Right lung (tissue), 2 donors: ENCODE measurements at regions not wholly inside any gene's neighbourhood (a gene's known extent, or its start where the extent isn't known, plus 50 kb on each side); places are given as distances from the start of the nearest gene placed in this dataset.

ENCODE experiments used
- DNase-seq, 2 donors: peaks; one replicate each; pipeline ENCODE4 v3.0.0-alpha.2; 2013

- no peak for DNase-seq
Observed at GRCh38 chrX:40182615-40183014, 84.9 kb upstream of the BCOR start.

- no peak for DNase-seq
Observed at GRCh38 chrX:40182095-40182494, 84.3 kb upstream of the BCOR start.

DNA sequence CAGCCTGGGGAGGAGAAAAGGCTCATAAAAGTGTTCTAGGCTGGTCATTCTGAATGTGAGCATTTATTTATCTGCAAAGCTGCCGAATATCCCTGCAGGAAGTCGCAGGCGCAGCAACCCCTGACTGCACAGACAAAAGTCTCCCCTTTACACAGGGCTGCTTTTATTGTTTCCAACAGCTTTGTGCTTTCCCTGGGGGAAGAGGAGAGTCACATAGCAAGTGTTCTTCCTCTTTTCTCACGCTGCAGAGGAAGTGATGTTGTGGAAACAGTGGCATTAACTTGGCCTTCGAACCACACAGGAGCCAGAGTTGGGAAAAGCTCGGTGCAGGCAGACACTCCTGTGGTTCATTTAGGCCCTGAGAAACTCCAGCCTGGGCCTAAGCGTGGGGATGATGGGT lies 81.5 kb upstream of the BCOR start:
- no peak for DNase-seq

GRCh38 chrX:40177942-40178715 lies 80.4 kb upstream of the BCOR start:
- no peak for DNase-seq

DNA sequence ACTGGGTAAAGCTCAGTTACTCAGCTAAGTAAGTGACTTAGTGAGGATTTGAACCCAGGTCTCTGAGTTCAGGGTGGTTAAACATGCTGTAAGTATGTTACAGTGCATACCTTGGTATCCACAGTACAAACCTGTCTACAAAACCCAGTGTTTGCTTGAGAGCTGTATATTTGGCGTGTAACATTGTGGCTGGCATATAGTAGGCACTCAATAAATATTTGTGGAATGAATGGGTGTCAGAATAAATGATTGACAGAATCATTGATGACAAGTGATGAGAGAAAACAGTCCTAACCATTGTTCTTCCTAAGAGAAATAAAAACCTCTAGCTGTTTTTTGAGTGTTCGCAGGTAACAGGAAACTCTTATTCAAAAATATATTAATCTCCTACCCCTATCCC lies 79.7 kb upstream of the BCOR start:
- no peak for DNase-seq

GRCh38 chrX:40177117-40177430 lies 79.3 kb upstream of the BCOR start:
- DNase-seq: no peak

- peak in 1 of 2 donors; percentile 64 for DNase-seq
Observed at GRCh38 chrX:40176351-40177116, 78.8 kb upstream of the BCOR start.

DNA sequence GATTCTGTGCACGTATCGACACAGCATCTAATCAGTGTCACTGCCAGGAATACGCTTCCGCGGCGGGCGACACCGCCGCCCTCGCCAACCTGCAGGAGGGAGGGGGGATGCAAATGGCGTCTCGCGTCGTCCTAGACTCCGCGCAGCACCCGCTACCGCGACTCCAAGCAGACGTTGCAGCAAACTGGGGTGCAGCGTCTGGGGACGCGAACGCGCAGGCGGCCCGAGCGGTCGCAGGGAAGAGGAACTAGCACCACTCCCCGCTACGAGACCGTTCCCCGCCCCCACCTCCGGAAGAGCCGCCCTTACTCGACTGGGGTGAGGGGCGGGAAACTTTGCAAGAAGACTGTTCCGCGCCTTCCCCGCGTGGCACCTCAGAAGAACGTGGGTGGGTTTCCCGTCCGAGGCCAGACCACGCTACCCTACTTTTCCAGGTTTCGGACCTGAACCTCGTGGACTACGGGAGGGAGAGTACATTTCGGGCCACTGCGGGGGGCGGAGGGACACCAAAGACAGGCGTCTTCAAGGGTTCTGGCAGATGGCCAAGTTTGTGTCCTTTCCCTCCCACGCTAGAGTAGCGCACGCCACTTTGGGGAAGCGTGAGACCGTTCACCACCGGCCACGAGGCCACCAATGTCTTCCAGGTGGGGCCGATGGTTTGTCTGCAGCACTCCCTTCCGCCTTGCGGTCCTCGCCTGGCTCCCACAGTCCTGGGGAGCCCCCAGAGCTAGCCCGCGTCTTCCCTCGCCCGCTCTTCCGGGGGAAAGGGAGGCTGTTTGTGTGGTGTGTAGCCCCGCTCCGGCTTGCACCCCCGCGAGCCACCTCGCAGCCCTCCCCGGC lies 78.0 kb upstream of the BCOR start:
- DNase-seq: peak; percentile 75 to 78

- no peak for DNase-seq
Observed at GRCh38 chrX:40174854-40175510, 77.2 kb upstream of the BCOR start.

DNA sequence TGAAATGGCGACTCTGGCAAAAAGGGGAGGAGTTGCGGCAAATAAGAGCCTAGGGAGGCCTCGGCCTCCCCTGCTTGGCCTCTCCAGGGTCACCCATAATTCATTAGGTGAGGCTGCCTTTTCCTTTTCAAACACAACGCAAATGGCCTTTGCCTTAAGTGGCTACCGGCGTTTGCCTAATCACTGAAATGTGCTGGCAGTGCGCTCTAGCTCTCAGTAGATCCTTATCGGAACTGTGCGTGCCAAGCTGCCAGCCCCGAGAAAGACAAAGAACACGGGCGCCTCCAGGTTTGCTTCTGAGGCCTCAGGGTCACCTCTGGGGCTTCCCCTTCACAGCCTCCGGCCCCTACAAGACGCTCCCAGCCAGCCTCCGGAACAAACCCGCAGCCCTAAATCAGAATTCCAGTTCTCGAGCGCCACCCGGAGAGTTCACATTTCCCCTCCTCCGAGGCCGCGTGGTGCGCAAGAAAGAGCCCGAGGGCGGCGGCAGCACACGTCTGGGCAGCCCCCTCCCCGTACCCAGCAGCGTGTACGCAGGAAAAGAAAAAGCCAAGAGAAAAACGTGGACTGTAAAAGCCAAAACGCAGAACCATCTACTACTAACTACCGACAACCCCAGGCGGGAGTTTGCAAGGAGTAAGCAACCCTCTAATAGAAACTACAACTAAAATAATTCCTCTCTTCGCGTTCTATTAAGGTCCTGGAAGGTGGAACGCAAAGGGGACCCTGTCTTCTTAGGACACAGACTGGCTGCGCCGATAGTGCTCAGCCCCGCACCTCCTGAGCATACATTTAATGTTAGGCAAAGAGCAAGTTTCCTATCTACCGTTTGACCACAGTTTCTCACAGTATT lies 76.5 kb upstream of the BCOR start:
- DNase-seq: no peak

DNA sequence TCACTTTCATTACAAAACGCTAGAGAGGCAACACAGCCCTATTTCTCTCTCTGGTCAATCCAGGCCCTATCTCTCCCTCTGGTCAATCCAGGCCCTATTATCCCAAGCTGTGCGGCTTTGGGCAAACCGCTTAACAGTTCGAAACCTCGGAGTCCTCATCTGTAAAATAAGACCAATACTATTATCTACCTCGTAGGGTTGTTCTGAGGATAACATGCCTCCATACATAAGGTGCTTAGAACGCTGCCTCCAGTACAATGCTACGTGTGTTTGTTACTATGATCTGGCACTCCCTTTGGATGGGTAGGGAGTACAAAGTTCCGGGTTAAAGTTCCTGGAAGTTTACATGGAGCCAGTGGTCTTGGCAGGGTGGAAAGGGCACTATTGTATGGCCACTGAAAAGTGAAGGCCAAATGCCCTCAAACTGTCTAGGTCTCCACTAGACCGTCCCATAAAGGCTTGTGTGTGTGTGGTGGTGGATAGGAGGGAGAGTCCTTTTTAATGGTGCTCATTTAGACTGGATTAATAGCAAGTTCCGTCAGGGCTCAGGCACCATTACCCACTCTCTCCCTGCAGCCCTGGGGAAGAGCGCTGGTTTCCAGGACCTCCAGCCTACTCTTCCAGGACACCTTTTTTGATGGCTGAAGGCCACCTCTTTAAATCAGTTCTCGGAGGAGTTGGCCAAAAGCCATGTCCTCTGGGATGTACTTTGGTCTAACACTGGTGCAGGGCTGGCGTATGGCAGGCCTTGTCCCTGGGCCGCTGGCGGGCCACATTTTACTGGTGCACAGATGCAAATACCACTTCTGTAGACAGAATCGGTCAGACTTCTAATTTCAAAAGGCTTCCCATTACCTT lies 75.6 kb upstream of the BCOR start:
- no peak for DNase-seq

GRCh38 chrX:40172401-40173142 lies 74.8 kb upstream of the BCOR start:
- no peak for DNase-seq

- DNase-seq: no peak
Observed at GRCh38 chrX:40171513-40172400, 74.0 kb upstream of the BCOR start.

- no peak for DNase-seq
Observed at GRCh38 chrX:40170830-40171512, 73.2 kb upstream of the BCOR start.

- peak in 1 of 2 donors; percentile 59 for DNase-seq
Observed at GRCh38 chrX:40169193-40170101, 71.7 kb upstream of the BCOR start.

- no peak for DNase-seq
Observed at GRCh38 chrX:40168480-40169011, 70.8 kb upstream of the BCOR start.
